SK-N-SH (cell line): ENCODE measurements at regions not wholly inside any gene's neighbourhood (a gene's known extent, or its start where the extent isn't known, plus 50 kb on each side); places are given as distances from the start of the nearest gene placed in this dataset.

Source experiments
- CTCF ChIA-PET: fragments of 300-600, 350-600 bp; formaldehyde crosslinking; extraction: SDS; loops from one replicate; lab custom pipeline; 2021; lab: Yijun Ruan, JAX
- POLR2A ChIA-PET: fragments of 350-600 bp; sonication (Branson Sonifier 250); formaldehyde crosslinking; extraction: SDS; loops from one replicate; lab custom pipeline; 2020; ENCODE audit warnings: antibody characterized with exemption, inconsistent platforms; lab: Yijun Ruan, JAX
- DNase-seq: peaks from one replicate; pipeline ENCODE4 v3.0.0; 2012
- H2AFZ ChIP-seq: fragments of 200-600 bp; sonication (generic); 2 replicates; pipeline ENCODE4 v1.8.1; 2016; ENCODE audit warnings: antibody characterized with exemption, mild to moderate bottlenecking, low read depth
- H3F3A ChIP-seq: fragments of 200-600 bp; sonication (generic); replicated peaks from 2 replicates; pipeline ENCODE3; 2016; ENCODE audit warnings: antibody characterized with exemption, mild to moderate bottlenecking; ENCODE audit not compliant: insufficient read depth
- H3K27ac ChIP-seq, 2 experiments: fragments of 200-500 bp in 1 of 2; fragments of 200-600 bp in 1 of 2; sonication (Bioruptor generic) in 1 of 2; sonication (generic), shearing (Covaris generic) in 1 of 2; 2 replicates each; pipeline versions ENCODE4 v1.5.1 to v1.6.1; 2014 to 2016; ENCODE audit warnings: low read depth in 2 of 2, inconsistent platforms in 1 of 2, low read length in 1 of 2, mild to moderate bottlenecking in 1 of 2, mixed read lengths in 1 of 2
- H3K27me3 ChIP-seq: fragments of 200-600 bp; sonication (generic), shearing (Covaris generic); 2 replicates; pipeline ENCODE4 v1.6.1; 2016; ENCODE audit warnings: mixed run types; ENCODE audit not compliant: insufficient read depth
- H3K36me3 ChIP-seq, 2 experiments: fragments of 200-500 bp in 1 of 2; fragments of 200-600 bp in 1 of 2; sonication (Bioruptor generic) in 1 of 2; sonication (generic) in 1 of 2; replicated peaks in 1 of 2; 2 replicates each; pipeline versions ENCODE3 to v1.5.1; 2014 to 2016; ENCODE audit warnings: low read length in 1 of 2, mild to moderate bottlenecking in 1 of 2; ENCODE audit not compliant: insufficient read depth in 2 of 2, control insufficient read depth in 1 of 2
- H3K4me1 ChIP-seq, 2 experiments: fragments of 200-500 bp in 1 of 2; fragments of 200-600 bp in 1 of 2; sonication (Bioruptor generic) in 1 of 2; sonication (generic), shearing (Covaris generic) in 1 of 2; 2 replicates each; pipeline versions ENCODE4 v1.5.1 to v1.6.1; 2014 to 2016; ENCODE audit warnings: low read depth in 1 of 2, low read length in 1 of 2, mixed run types in 1 of 2; ENCODE audit not compliant: insufficient read depth in 2 of 2, control insufficient read depth in 1 of 2
- H3K4me2 ChIP-seq: fragments of 200-600 bp; sonication (generic), shearing (Covaris generic); 2 replicates; pipeline ENCODE4 v1.6.1; 2017; ENCODE audit warnings: mixed run types
- H3K4me3 ChIP-seq, 2 experiments: fragments of 200-500 bp in 1 of 2; fragments of 200-600 bp in 1 of 2; sonication (Bioruptor generic) in 1 of 2; sonication (generic), shearing (Covaris generic) in 1 of 2; 2 replicates each; pipeline versions ENCODE4 v1.5.1 to v1.8.1; 2014 to 2016; ENCODE audit warnings: low read depth in 2 of 2, inconsistent platforms in 1 of 2, low read length in 1 of 2, mild to moderate bottlenecking in 1 of 2, mixed read lengths in 1 of 2, moderate library complexity in 1 of 2
- H3K79me2 ChIP-seq: fragments of 200-600 bp; sonication (generic); 2 replicates; pipeline ENCODE4 v1.8.1; 2017; ENCODE audit warnings: mild to moderate bottlenecking; ENCODE audit not compliant: insufficient read depth
- H3K9ac ChIP-seq: fragments of 200-600 bp; sonication (generic); 2 replicates; pipeline ENCODE4 v1.6.1; 2017; ENCODE audit warnings: mixed run types
- H3K9me2 ChIP-seq: fragments of 200-600 bp; sonication (generic); 2 replicates; pipeline ENCODE4 v1.6.1; 2017; ENCODE audit warnings: mixed run types
- H3K9me3 ChIP-seq: fragments of 200-600 bp; sonication (generic); 2 replicates; pipeline ENCODE4 v1.6.1; 2017; ENCODE audit warnings: mixed run types, mild to moderate bottlenecking, moderate library complexity
- H4K20me1 ChIP-seq: fragments of 200-600 bp; sonication (generic); 2 replicates; pipeline ENCODE4 v1.6.1; 2017; ENCODE audit warnings: mild to moderate bottlenecking, mixed run types; ENCODE audit not compliant: insufficient read depth
- CHD2 ChIP-seq: fragments of 150-350 bp; IDR thresholded peaks from 2 replicates; pipeline ENCODE4 v1.6.1; 2018; ENCODE audit warnings: low read length; ENCODE audit not compliant: partially characterized antibody
- ELF1 ChIP-seq: IDR thresholded peaks from 2 replicates; pipeline ENCODE4 v1.4.0; 2012
- FOXJ3 ChIP-seq: sonication (generic); formaldehyde crosslinking; IDR thresholded peaks from 2 replicates; pipeline ENCODE4 v1.5.1; 2020; ENCODE audit warnings: mild to moderate bottlenecking, missing genetic modification reagents
- JUND ChIP-seq: IDR thresholded peaks from 2 replicates; pipeline ENCODE4 v1.4.0; 2012
- MAX ChIP-seq: IDR thresholded peaks from 2 replicates; pipeline ENCODE4 v1.4.0; 2012; ENCODE audit warnings: low read depth
- NFIC ChIP-seq: IDR thresholded peaks from 2 replicates; pipeline ENCODE4 v1.4.0; 2012; ENCODE audit warnings: borderline replicate concordance
- RCOR1 ChIP-seq: fragments of 150-350 bp; IDR thresholded peaks from 2 replicates; pipeline ENCODE4 v1.6.1; 2017; ENCODE audit warnings: antibody characterized with exemption, low read length
- REST ChIP-seq: IDR thresholded peaks from 2 replicates; pipeline ENCODE4 v1.6.1; 2012; ENCODE audit warnings: mild to moderate bottlenecking, low read depth, low read length, moderate library complexity
- SIN3A ChIP-seq: IDR thresholded peaks from 2 replicates; pipeline ENCODE4 v1.6.1; 2012; ENCODE audit warnings: low read depth, mild to moderate bottlenecking, low read length, moderate library complexity, borderline replicate concordance
- TAF1 ChIP-seq: IDR thresholded peaks from 2 replicates; pipeline ENCODE4 v1.6.1; 2012; ENCODE audit warnings: low read depth, mild to moderate bottlenecking, low read length, moderate library complexity, borderline replicate concordance
- TCF12 ChIP-seq: IDR thresholded peaks from 2 replicates; pipeline ENCODE4 v1.4.0; 2012
- USF2 ChIP-seq: fragments of 150-350 bp; IDR thresholded peaks from 2 replicates; pipeline ENCODE4 v1.6.1; 2017; ENCODE audit warnings: antibody characterized with exemption, low read length, low read depth, borderline replicate concordance
- YY1 ChIP-seq: IDR thresholded peaks from 2 replicates; pipeline ENCODE4 v1.4.0; 2012; ENCODE audit warnings: low read depth, mild to moderate bottlenecking
- WGBS: methylation state at CpG from one replicate; pipeline ENCODE4 v1.1.6; 2017; ENCODE audit warnings: low lambda C conversion rate; 5-methylcytosine and 5-hydroxymethylcytosine counted together
- TF ChIP-seq, protein P1 (sequence below): fragments of 150-350 bp; IDR thresholded peaks from 2 replicates; pipeline ENCODE4 v1.6.1; 2016; ENCODE audit warnings: mild to moderate bottlenecking, low read depth, low read length

- no peak for TF ChIP-seq SIN3A
These were observed 141.6 kb upstream of the STT3B start (continued) for GRCh38 chr3:31391150-31391549.

DNA sequence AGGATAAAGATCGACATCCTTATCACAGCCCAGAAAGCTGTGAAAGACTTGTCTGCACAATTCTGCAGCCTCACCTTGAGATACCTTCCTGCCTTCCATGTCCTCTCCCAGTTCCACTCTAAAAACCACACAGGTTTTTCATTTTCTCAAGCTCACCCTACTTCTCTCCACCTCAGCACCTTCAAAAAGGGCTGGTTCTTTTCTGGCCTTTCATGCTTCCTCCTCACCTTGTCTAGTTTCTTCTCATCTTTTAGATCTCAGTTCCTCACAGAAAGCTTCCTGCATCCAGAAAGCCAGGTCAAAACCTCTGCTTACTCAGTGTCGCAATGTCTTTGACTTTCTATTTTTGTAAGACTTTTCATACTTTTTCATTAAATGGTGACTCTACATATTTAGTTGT lies 140.2 kb upstream of the STT3B start:
- 61% methylated on average over 2 of the region's 2 CpGs for WGBS
- H3K4me1 ChIP-seq = peaks cover 0 to 7% of the 10 kb centered on the region in 2 experiments; a peak in 2 of 4 replicates
- H3K36me3 ChIP-seq = no peaks in the 10 kb centered on the region
- no peak overlapping the region for H3K9ac ChIP-seq
- H4K20me1 ChIP-seq = no peaks in the 10 kb centered on the region
- H3K27ac ChIP-seq = no peak overlapping the region
- no peak overlapping the region for H2AFZ ChIP-seq
- H3K79me2 ChIP-seq = no peaks in the 10 kb centered on the region
- ChIA-PET CTCF (interaction anchor here (0.9 kb wide), 1 partner anchor 624 kb away, joined by 3 read pairs; no protein-coding TSS in a partner anchor), POLR2A (no interaction called here)
- TF ChIP-seq JUND (no peak), NFIC (no peak), ELF1 (no peak), YY1 (no peak), TAF1 (no peak), REST (no peak), TCF12 (no peak), USF2 (no peak), MAX (no peak), RCOR1 (no peak), CHD2 (no peak), FOXJ3 (no peak)
- TF ChIP-seq, protein P1, sequence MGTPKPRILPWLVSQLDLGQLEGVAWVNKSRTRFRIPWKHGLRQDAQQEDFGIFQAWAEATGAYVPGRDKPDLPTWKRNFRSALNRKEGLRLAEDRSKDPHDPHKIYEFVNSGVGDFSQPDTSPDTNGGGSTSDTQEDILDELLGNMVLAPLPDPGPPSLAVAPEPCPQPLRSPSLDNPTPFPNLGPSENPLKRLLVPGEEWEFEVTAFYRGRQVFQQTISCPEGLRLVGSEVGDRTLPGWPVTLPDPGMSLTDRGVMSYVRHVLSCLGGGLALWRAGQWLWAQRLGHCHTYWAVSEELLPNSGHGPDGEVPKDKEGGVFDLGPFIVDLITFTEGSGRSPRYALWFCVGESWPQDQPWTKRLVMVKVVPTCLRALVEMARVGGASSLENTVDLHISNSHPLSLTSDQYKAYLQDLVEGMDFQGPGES = no peak
- no peaks in the 10 kb centered on the region for H3K9me2 ChIP-seq
- H3K4me2 ChIP-seq = no peak overlapping the region
- no peaks in the 10 kb centered on the region for H3K9me3 ChIP-seq
- no peak overlapping the region for H3K4me3 ChIP-seq
- H3K27me3 ChIP-seq = no peaks in the 10 kb centered on the region
- H3F3A ChIP-seq = no peaks in the 10 kb centered on the region
- DNase-seq = no peak
